T-helper 1 cell treated with Interleukin-12 subunit alpha and Interleukin-12 subunit beta and Interleukin-4 antibody, amounts not matched to agents 30 ng/mL and 1 ng/mL, for 36 hours (primary cell): ENCODE measurements at regions not wholly inside any gene's neighbourhood (a gene's known extent, or its start where the extent isn't known, plus 50 kb on each side); places are given as distances from the start of the nearest gene placed in this dataset.

Experiments
- intact Hi-C: fragments of 100-400 bp; cut with micrococcal nuclease; formaldehyde crosslinking; loops from one replicate; pipeline ENCODE4 v1.15.1; 2024

DNA sequence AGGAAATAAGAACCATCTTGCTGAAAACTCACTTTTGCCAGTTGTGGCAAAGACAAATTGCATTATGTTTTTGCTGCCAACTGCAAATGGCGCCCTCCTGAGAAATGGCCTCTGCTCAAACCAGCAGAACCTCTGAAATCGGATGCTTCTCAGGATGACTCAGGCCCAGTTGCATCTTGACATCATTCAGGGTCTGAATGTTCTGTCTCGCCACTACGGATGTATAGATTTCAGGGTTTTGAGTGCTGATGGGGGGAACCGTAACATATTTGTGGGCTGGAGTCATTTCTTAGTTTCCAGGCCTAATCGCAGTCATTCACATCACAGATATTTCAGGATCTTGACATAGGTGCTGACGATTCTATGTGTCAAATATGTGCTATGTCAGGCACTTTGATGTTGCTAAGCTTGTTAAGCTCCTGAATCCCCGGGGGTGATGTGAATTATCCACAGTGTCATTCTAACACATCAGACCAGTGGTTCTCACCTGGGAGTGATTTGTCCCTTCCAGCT lies 207.1 kb downstream of the NFATC2 start:
- intact Hi-C loops = no loop called here

- intact Hi-C loops = no loop called here
Measured at GRCh38 chr20:51334609-51335008, 207.9 kb downstream of the NFATC2 start.

- intact Hi-C loops = no loop called here
Measured at GRCh38 chr20:51333971-51334370, 208.5 kb downstream of the NFATC2 start.

GRCh38 chr20:51333446-51333845 lies 209.1 kb downstream of the NFATC2 start:
- intact Hi-C loops = no loop called here

DNA sequence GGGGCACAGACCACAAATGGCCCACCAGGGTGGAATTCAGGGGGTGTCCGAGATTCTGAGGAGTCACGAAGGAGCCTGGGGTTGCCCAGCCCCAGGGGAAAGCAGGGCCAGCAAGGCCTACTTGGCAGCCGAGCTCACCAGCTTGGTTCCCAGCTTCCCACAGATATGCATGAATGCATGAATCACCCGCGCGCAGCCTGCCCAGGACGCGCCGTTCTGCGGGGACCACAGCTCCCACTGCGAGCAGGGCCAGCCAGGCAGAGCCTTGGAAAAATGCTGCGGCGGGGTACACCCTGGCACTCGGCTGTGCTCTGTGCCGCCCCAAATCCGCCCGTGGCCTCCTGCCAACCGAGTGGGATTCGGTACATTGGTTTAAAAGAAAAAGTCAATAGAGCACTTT lies 211.0 kb downstream of the NFATC2 start:
- intact Hi-C loops = no loop called here

- intact Hi-C loops = no loop called here
Measured at GRCh38 chr20:51329845-51330244, 212.7 kb downstream of the NFATC2 start.

DNA sequence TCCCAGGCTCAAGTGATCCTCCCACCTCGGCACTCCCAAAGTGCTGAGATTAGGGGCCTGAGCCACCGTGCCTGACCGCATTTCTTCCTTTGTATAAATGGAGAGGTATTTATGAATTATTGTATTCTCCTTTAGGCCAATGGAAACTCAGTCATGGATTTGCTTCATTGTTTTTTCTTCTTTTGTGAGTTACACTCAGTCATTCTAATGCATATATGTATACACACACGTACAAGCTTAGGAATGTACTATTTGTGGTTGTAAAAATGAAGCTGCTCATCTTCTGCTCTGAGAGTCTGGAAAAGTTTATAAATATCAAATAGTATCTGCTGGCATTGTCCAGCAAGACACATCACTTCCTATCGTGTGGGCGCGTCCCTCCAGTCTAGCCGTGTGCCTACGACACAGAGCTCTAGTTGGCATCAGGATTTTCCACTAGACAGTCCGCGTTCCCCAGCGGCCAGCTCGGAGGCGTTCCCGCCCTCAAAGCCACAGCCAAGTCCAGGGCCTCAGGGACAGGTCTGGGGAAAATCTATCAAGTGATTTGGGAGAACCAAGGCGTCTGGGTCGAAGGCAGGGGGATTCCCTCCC lies 215.2 kb downstream of the NFATC2 start:
- intact Hi-C loops = no loop called here

- intact Hi-C loops = no loop called here
Measured at GRCh38 chr20:51326201-51326819, 216.2 kb downstream of the NFATC2 start.

DNA sequence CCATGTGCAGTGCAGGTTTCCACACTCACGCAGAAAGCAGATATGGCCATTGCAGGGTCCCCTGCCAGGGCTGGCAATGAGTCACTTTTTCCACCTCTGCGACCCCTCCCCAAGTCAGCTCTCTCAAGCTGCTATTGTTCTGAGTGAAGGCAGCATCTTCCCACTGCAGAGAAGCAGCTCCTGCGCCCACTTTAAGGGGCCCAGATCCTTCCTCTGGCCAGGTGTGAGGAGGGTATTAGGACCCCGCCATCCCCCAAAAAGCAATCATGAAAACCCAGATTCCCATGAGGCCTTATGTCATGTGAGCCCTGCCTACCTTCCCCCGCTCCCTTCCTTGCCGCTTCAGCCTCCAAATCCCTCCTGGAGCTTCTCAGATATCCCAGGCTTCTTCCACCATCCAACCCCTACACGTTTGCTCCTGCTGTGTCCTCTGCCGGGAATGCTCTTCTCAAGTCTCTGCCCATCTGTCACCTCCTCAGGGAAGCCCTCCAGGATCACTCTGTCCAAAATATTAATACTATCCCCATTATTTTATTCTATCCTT lies 220.3 kb downstream of the NFATC2 start:
- intact Hi-C loops = no loop called here

DNA sequence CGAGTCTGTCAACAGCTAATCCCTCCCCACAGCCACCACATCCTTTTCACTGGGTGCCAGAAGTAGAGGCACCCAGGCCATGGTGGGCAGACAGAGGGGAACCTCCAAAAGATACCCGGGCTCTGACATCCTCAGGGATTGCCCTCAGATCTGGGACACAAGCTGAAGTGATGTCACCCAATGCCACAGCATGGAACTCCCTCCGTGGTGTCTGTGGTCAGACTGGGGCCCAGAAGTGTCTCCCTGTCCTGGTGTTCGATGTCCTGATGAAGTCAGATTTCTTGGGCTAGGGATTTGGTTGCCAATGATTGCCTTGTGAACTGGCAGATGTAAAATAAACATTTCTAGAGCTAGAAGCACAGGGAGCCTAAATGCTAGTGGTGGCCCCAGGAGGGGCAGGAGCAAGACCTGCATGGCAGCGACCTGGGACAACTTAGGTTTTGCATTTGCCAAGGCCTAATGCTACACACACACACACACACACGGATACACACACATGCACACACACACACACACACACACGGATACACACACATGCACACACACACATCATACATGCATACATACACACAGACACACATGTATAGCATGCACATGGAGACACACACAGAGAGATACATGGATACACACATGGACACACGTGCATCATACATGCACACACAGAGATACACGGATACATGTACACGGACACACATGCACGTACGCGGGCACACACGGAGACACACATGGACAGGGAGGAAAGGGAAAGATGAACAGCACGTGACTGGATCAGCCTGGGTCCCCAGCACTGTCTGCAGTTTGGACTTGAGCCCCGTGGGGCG lies 221.0 kb downstream of the NFATC2 start:
- intact Hi-C loops = no loop called here

- intact Hi-C loops = no loop called here
Measured at GRCh38 chr20:51319522-51319921, 223.0 kb downstream of the NFATC2 start.

- intact Hi-C loops = no loop called here
Measured at GRCh38 chr20:51318058-51318949, 224.2 kb downstream of the NFATC2 start.

- intact Hi-C loops = no loop called here
Measured at GRCh38 chr20:51315390-51315789, 227.1 kb downstream of the NFATC2 start.

DNA sequence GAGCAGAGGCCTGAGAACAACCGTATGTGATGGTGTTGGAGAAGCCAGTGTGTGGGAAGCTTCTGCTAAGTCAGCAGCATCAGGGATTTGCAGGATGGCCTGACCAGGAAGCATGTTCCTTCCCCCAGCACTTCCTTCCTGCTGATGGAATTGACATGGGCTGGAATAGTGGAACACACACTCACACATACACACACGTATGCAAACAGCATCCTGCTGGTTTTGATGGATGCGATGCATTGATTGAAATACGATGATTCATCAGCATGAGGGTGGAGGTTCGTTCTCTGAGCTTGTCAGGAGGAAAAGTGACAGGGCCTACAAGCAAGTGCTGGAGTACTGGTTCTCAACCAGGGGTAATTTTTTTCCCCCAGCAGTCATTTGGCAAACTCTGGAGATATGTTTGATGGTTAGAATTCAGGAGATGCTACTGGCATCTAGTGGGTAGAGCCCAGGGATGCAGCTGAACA lies 229.1 kb downstream of the NFATC2 start:
- intact Hi-C loops = no loop called here

DNA sequence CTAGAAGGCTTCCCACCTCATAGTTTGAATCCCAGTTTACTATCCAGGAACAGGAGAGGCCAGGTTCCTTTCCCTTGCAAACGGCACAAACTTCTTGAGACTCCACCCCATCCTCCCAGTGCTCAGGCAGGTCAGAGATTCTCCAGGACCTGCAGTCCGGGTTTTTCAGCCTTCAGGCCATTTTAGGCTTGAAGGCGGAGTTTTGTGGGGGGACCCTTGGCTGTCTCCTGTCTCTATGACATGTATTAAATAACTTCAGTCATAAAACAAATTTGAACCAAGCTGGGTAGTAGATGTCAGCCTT lies 230.1 kb downstream of the NFATC2 start:
- intact Hi-C loops = no loop called here

DNA sequence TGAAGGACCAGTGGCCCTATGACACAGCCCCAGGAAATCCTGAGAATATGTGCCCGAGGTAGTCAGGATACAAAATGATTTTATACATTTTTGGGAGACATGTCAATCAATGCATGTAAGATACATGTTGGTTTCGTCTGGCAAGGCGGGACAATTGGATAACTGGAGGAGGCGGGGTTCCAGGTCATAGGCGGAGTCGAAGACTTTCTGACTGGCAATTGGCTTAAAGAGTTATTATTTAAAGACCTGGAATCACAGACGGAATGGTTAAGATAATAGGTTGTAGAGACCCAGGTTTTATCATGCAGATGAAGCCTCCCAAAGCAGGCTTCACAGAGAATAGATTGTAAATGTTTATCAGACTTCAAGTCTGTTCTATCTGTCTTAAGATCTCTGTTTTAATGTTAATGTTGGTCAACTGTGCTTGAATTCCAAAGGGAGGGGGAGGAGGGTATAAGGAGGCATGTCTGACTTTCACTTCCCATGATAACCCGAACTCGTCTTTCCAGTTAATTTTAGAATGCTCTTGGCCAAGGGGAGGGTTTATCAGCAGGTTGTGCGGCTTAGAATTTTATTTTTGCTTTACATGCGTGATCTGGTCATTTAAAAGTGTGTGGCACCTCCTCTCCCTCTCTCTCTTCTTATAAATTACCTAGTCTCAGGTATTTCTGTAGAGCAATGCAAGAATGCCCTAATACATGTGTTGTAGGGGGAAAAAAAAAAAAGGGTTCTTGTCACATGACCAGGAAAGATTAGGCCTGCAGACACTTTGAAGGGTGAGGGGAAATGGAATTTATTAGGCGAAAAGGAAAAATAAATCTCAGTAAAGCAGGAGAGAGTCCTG lies 230.7 kb downstream of the NFATC2 start:
- intact Hi-C loops = no loop called here

- intact Hi-C loops = no loop called here
Measured at GRCh38 chr20:51310216-51310615, 232.3 kb downstream of the NFATC2 start.

DNA sequence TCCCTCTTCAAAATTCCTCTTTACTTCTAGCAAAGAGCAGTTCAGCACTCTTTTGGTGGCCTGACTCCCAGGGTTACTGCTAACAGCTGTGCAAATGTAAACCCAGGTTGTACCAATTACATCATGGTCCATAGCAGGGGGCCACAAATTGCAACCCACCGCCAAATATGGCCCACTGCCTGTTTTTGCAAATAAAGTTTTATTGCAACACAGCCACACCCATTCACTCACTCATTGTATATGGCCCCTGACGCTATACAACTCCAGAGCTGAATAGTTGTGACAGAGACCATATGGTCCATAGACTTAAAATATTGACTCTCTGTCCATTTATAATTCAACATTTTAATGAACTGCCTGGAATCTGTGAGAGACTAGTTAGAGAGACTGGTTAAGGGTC lies 233.4 kb downstream of the NFATC2 start:
- intact Hi-C loops = no loop called here

DNA sequence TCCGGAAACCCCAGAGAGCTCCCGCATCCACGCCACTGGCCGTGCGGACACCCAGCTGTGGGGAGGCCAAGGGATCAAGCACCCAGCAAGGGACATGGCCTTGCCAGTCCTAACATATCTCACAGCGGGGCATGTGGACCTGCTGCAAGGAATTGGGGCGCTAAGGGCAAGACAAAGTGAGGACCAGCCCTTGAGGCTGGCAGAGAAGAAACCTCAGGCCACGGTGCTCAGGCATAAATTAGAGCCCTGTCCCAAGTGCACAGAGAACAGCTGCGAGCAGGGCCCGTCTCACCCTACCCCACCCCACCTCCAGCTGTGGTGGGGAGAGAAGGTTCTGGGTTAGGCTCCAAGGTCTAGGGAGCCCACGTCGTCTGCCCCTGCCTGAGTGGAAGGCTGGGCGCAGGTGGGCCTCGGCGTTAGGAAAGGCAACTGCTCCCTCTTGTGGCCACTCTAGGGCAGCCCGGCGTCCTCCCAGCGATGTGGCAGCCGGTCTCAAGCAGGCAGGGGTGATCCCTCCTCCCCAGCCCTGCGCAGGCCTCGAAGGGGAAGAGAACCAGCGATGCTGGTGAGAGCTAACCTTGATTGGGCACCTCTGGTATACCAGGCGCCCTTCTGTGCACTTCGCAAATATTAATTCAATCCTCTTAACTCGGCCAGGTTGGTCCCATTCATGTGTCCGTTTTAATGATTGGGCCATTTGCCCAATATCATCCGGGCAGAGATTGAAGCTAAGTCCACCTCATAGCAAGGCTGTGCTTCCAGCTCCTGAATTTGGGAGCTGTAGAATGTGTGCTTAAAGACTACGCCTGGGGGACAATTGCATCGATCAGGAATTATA lies 235.8 kb downstream of the NFATC2 start:
- intact Hi-C loops = loop anchor here (1.0 kb wide), 3 partner anchors 86 to 513 kb away; no protein-coding TSS in a partner anchor
